Adrenal gland (tissue), 5 donors: ENCODE measurements at regions not wholly inside any gene's neighbourhood (a gene's known extent, or its start where the extent isn't known, plus 50 kb on each side); places are given as distances from the start of the nearest gene placed in this dataset.

Experiments
- POLR2A ChIP-seq, 2 donors: fragments of 450-650 bp; IDR thresholded peaks; one replicate each; pipeline ENCODE4 v1.6.1; 2017; ENCODE audit warnings: antibody characterized with exemption in 2 of 2, mild to moderate bottlenecking in 2 of 2, moderate library complexity in 1 of 2
- TF ChIP-seq, protein P1 (sequence below), 6 experiments: fragments of 450-650 bp in 4 of 6; fragments of 200-600 bp in 2 of 6; sonication (generic) in 1 of 6; IDR thresholded peaks; 1 replicate in 5 of 6; 2 replicates in 1 of 6; pipeline versions ENCODE4 v1.5.1 to v1.8.0; 2016 to 2021; ENCODE audit warnings: antibody characterized with exemption in 6 of 6, mild to moderate bottlenecking in 2 of 6, moderate library complexity in 1 of 6
- donor health status: DM: no; HTN: no; CAD: no.

- TF ChIP-seq, protein P1, sequence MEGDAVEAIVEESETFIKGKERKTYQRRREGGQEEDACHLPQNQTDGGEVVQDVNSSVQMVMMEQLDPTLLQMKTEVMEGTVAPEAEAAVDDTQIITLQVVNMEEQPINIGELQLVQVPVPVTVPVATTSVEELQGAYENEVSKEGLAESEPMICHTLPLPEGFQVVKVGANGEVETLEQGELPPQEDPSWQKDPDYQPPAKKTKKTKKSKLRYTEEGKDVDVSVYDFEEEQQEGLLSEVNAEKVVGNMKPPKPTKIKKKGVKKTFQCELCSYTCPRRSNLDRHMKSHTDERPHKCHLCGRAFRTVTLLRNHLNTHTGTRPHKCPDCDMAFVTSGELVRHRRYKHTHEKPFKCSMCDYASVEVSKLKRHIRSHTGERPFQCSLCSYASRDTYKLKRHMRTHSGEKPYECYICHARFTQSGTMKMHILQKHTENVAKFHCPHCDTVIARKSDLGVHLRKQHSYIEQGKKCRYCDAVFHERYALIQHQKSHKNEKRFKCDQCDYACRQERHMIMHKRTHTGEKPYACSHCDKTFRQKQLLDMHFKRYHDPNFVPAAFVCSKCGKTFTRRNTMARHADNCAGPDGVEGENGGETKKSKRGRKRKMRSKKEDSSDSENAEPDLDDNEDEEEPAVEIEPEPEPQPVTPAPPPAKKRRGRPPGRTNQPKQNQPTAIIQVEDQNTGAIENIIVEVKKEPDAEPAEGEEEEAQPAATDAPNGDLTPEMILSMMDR (IDR thresholded peaks at IDR 0.05) = no peak
- no peak for TF ChIP-seq POLR2A (IDR thresholded peaks at IDR 0.05)
Measured at GRCh38 chr11:39681428-39681827, 1778.0 kb downstream of the LRRC4C start.
